IMR-90 (cell line): ENCODE measurements at regions not wholly inside any gene's neighbourhood (a gene's known extent, or its start where the extent isn't known, plus 50 kb on each side); places are given as distances from the start of the nearest gene placed in this dataset.

ENCODE experiments used
- CTCF ChIP-seq: conservative IDR thresholded peaks from 2 replicates; pipeline ENCODE4 v1.5.1; 2012; ENCODE audit warnings: mild to moderate bottlenecking, low read depth, low read length, improper control_type of control experiment
- MAFK ChIP-seq: IDR thresholded peaks from 2 replicates; pipeline ENCODE4 v1.6.1; 2012; ENCODE audit warnings: low read depth, low read length, improper control_type of control experiment
- MXI1 ChIP-seq: IDR thresholded peaks from 2 replicates; pipeline ENCODE4 v1.6.1; 2012; ENCODE audit warnings: low read depth, mild to moderate bottlenecking, low read length, moderate library complexity, borderline replicate concordance
- RFX5 ChIP-seq: IDR thresholded peaks from 2 replicates; pipeline ENCODE4 v1.8.0; 2012; ENCODE audit warnings: low read depth, mild to moderate bottlenecking, low read length, moderate library complexity
- SMC3 ChIP-seq: fragments of 150-350 bp; IDR thresholded peaks from 2 replicates; pipeline ENCODE4 v1.6.1; 2016; ENCODE audit warnings: low read depth, mild to moderate bottlenecking, antibody characterized with exemption, low read length, moderate library complexity

GRCh38 chr5:149429839-149430721 lies 51.0 kb upstream of the IL17B start:
- TF ChIP-seq CTCF (peak; percentile 43), SMC3 (peak; percentile 24; the same call in 1 of the 2 replicates), MAFK (no peak), RFX5 (no peak), MXI1 (no peak)
